H4 (cell line): ENCODE measurements at regions not wholly inside any gene's neighbourhood (a gene's known extent, or its start where the extent isn't known, plus 50 kb on each side); places are given as distances from the start of the nearest gene placed in this dataset.

ENCODE experiments used
- DNase-seq: peaks from one replicate; pipeline ENCODE4 v3.0.0-alpha.2; 2015; ENCODE audit warnings: low spot score

DNA sequence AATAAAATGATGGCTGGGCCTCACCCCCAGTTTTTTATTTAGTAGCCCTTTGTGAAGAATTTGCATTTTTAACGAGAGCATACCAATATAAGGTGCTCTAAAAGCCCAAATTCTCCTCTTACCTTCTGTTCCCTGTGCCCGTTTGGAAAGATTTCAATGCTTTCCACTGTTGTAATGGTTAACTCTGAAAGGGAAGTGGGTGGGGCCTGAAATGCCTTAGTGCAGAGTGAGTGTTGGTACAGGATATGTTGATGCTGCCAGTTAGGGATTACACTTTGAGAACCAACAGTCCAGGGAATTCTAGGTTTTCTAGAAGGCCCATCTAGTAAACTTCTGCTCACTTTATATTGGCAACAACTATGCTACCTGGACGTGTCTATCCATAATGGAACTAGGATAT is 562.7 kb upstream of the NRSN1 start:
- DNase-seq, result no peak

GRCh38 chr6:23566418-23566817 is 559.6 kb upstream of the NRSN1 start:
- DNase-seq, result no peak

DNA sequence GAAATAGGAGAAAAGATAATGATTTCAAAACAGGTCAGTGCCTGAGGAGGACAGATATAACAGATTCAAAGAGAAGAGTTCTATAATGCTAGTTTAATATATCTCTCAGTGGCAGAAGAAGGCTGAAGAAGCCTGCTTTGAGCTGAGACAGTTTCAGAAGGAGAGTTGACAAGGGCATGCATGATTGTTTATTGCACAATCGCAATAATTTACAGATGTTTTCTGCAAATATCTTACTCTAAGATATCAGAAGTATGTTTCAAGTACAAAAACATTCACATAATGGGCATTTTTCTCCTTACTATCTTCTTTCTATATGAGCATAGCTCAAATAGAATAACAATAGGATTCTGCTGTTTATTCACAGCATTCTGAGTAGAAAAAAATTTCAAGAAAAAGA is 557.7 kb upstream of the NRSN1 start:
- DNase-seq, result no peak

DNA sequence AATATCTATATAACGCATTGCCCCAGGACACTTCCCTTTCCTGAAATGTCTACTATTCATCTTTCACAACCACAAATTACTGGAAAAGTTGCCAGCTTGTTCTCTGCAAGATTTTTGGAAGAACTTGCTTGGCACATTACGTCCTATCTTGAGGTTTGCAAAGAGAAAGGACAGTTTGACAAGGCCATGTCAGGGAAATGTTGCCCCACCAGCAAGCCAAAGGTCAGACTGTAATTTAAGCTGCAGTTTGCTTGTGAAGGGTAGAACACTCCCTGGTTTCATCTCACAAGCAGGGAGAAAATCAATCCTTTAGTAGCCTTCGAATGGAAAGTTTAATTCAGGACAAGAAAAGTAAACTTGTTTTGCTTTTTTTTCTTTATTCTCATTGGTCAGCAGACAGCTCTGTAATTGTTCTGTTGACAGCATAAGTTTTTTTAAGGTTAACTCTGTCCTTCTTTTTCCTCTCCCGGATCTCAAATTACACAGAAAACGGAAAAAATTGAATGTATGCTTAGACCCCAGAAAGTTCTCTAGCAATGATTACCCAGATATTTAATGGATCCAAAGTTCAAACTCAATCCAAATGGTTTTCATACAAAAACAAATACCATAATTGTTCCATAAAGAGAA is 541.8 kb upstream of the NRSN1 start:
- DNase-seq, result no peak

DNA sequence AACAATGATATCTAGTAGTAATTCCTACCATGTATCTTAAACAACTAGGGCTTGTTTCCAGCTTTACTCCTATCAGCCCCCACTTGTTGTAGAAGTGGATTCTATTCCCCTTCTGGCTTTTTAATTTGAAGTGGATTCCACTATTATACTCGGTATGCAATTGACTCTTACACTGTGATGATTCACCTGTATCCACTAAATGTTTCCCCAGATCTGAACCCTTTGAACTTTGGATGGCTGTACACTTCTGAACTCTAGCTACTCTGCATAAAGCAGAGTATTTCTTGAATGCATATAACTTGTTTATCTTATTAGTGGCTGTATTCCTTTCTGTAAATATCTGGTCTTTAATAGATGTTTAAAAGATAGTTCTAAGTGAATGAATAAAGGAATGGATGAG is 538.4 kb upstream of the NRSN1 start:
- no peak for DNase-seq

GRCh38 chr6:23589811-23590210 is 536.2 kb upstream of the NRSN1 start:
- DNase-seq, result no peak

DNA sequence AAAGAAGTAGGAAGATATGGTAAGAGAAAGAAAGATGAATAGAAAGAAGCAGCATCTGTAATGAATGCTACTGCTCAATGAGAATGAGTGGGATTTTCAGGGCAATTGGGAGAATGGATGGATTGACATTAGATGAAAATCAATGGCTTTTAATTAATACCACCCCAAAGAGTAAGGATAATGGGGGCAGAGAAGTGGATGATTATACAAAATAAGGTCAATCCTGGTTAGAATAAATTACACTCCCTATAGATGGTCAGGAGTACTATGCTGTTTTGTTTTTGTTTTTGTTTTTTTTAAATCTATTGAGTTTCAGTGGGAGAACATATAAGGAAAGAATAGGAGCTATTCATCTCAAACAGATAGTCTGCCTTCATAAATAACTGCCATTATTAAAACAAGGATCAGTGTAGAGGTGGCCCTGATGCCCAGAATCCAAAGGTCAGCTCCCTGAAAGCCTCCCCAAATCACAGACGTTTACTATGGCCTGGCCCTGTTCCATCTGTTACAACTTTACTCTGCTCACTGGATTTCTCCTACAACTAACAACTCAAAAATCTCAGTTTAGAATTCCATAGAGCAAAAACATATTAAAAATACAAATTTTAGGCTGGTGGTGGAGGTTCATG is 535.4 kb upstream of the NRSN1 start:
- no peak for DNase-seq

DNA sequence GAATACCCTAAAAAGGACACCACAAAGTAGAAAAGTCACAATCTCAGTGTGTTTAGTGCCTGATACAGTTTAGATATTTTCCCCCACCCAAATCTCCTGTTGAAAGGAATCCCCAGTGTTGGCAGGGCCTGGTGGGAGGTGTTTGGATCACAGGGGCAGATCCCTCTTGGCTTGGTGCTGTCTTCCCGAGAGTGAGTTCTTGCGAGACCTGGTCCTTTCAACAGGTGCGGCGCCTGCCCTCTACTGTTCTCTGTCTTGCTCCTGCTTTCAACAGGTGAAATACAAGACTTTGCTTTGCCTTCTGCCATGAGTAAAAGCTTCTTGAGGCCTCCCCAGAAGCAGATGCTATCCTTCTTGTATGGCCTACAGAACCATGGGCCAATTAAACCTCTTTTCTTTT is 534.3 kb upstream of the NRSN1 start:
- no peak for DNase-seq

DNA sequence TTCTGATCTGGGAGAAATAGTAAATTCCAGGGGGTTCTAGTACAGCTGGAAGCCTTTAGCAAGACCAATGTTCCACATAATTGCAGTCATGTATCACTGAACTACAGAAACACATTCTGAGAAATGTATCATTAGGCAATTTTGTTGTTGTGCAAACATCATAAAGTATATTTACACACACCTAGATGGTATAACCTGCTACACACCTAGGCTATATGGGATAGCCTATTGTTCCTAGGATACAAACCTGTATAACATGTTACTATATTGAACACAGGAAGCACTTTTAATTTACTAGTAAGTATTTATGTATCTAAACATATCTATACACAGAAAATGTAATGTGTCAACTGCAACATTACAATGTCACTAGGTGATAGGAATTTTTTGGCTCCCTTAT is 525.9 kb upstream of the NRSN1 start:
- no peak for DNase-seq

- no peak for DNase-seq
Observed at GRCh38 chr6:23601811-23602345, 524.1 kb upstream of the NRSN1 start.

GRCh38 chr6:23608931-23609435 is 517.0 kb upstream of the NRSN1 start:
- DNase-seq, result no peak

DNA sequence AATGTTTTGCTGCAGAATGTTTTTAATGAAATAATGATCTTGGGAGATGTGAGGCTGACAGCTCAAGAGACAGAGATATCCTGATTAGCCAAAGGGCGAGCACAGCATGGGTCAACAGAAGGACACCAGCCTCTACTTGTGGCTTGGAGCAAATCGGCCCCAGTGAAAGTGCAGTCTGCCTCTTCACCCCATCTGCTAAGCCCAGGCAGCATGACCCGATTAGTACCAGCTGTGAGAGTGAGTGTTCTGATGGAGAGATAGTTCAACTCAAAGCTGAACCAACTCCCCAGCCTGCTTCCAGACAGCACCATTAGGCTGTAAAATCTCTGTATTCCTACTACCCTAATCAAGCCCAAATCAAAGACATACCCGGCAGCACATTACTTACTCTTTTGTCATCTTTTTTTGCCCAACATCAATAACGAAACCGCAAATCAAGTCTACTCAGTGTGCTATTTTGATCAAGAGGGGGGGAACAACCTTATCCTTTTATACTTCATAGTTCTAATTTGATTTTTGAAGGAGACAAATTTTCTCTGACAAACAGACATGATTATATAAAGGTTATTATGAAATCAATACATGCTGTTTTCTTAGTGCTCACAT is 514.1 kb upstream of the NRSN1 start:
- no peak for DNase-seq

DNA sequence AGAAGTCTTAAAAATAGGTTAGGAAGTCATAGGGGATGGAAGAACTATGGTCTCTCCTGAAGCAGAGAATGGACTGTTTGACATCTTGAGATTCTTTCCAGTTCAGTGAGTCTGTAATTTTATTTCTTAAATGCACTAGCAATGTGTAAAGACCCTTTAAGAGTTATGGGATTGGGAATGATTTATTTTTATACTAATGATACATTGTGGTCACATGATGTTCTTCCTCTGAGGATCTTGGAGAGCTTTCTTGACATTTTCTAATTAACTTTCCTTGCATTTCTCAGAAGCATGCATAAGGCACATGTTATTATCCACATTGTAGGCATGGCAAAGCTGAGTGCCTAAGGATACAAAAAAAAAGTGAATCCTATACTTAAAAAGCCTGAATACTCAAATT is 507.6 kb upstream of the NRSN1 start:
- no peak for DNase-seq

DNA sequence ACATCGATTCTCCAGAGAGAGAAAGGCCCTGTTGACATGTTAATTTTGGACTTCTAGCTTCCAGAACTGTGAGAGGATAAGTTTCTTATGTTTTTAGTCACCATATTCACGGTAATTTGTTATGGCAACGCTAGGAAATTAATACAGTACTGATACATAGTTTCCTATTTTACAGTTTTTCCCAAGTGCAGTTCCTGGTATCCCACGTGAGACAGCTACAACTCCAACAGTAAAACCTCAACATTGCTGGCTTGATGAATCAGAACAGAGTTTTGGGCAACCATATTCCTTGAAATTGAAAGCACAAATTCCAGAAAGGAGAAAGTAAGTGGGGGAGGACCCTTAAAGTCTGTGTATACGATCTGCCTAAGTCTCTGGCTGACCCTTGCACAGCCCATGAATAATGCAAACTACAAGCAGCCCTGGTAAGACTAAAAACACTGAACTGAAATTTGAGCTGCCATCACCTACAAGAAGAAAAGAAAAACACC is 505.1 kb upstream of the NRSN1 start:
- DNase-seq, result peak; percentile 25

DNA sequence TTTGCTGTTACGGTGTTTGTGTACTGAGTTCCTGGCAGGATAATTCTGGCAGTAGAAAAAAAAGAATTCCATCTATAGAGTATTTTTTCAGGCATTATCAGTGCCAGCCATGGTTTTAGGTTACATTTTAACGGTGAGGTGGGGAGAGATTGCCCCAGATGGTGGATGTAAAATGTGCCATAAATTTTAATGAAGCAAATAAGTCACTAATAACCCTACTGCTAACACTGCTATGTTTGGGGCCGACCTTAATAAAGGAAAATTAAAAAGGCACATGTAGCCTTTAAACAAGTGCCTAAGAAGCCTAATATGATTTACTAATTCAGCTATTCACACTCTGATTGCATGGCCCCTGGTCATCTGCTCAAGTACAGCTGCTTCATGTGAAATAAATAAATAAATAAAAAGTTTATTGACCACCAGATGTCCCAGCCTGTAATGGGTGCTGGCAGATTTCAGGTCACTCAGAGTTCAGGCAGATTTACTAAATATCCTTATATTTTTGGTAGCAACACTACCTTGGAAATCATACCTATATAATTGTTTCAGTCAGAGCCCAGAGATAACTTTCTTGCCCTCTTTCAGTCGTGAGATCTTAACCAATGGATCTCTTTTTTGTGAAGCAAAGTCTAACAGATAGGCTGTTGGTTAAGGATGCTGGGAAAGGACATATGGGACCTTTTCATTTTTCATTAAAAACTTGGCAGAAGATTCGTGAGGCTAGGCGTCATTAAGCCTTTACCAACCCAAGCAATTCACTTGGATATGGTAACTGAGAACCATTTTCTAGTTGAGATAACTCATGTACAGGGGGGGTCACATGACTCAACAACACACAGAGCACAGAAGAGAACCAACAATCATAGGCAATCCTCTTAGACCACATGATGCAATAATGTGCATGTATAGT is 495.0 kb upstream of the NRSN1 start:
- DNase-seq, result no peak

GRCh38 chr6:23633996-23634395 is 492.0 kb upstream of the NRSN1 start:
- no peak for DNase-seq

- DNase-seq, result no peak
Observed at GRCh38 chr6:23635150-23635549, 490.9 kb upstream of the NRSN1 start.

DNA sequence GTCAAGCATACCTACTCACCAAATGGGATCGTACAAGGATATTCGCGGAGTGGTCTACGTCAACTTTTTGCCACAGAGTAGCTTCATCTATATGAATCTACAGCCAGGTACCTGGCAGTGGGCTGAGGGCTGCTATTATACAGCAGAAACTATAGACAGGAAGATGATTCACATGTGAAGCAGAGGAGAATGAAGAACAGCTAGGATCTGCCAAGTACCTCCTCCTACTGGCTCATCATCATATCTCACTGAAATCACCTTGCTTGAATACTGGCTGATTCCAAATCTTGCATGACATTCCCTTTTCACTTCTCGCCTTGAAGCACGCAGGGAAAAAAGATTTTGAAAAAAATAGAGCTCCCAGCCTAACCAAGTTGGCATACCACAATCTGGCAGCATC is 488.7 kb upstream of the NRSN1 start:
- no peak for DNase-seq

GRCh38 chr6:23642849-23643248 is 483.2 kb upstream of the NRSN1 start:
- DNase-seq, result no peak

- DNase-seq, result no peak
Observed at GRCh38 chr6:23647045-23647444, 479.0 kb upstream of the NRSN1 start.

- no peak for DNase-seq
Observed at GRCh38 chr6:23650676-23651075, 475.3 kb upstream of the NRSN1 start.

GRCh38 chr6:23654745-23655144 is 471.3 kb upstream of the NRSN1 start:
- no peak for DNase-seq
